DND-41 (cell line): ENCODE measurements at regions not wholly inside any gene's neighbourhood (a gene's known extent, or its start where the extent isn't known, plus 50 kb on each side); places are given as distances from the start of the nearest gene placed in this dataset.
A peak's percentile ranks its signal among the peaks of the same experiment; 100 is the strongest.

Experiments
- ATAC-seq: fragments of 200-7000 bp; cut with Tn5 transposase; 3 replicates; pipeline ENCODE4 v1.9.1; 2021; ENCODE audit warnings: low read depth; ENCODE audit not compliant: insufficient read depth
- DNase-seq: peaks from one replicate; pipeline ENCODE4 v3.0.0-alpha.2; 2020
- H2AFZ ChIP-seq: 2 replicates; pipeline ENCODE4 v1.6.0; 2012; ENCODE audit warnings: low read depth, low read length
- H3K27ac ChIP-seq: 2 replicates; pipeline ENCODE4 v1.5.1; 2012; ENCODE audit warnings: low read length, inconsistent platforms
- H3K27me3 ChIP-seq: fragments of 200-600 bp; sonication (generic); 2 replicates; pipeline ENCODE4 v1.6.0; 2012; ENCODE audit warnings: low read length, mild to moderate bottlenecking, inconsistent platforms; ENCODE audit not compliant: insufficient read depth, poor library complexity
- H3K36me3 ChIP-seq: 2 replicates; pipeline ENCODE4 v1.5.1; 2012; ENCODE audit warnings: low read length, inconsistent platforms; ENCODE audit not compliant: insufficient read depth
- H3K4me1 ChIP-seq: 2 replicates; pipeline ENCODE4 v1.5.1; 2012; ENCODE audit warnings: mild to moderate bottlenecking, low read length; ENCODE audit not compliant: insufficient read depth
- H3K4me2 ChIP-seq: 2 replicates; pipeline ENCODE4 v1.6.0; 2012; ENCODE audit warnings: mild to moderate bottlenecking, moderate library complexity, low read length, inconsistent platforms; ENCODE audit not compliant: insufficient read depth
- H3K4me3 ChIP-seq, 2 experiments: fragments of 200-600 bp in 1 of 2; shearing (Covaris generic) in 1 of 2; 2 replicates each; pipeline ENCODE4 v1.5.1; 2012 to 2016; ENCODE audit warnings: inconsistent platforms in 2 of 2, low read length in 2 of 2, mild to moderate bottlenecking in 2 of 2, low read depth in 1 of 2, moderate library complexity in 1 of 2
- H3K79me2 ChIP-seq: 2 replicates; pipeline ENCODE4 v1.6.0; 2012; ENCODE audit warnings: low read length, inconsistent platforms; ENCODE audit not compliant: insufficient read depth
- H3K9ac ChIP-seq: 2 replicates; pipeline ENCODE4 v1.6.0; 2012; ENCODE audit warnings: low read depth, mild to moderate bottlenecking, inconsistent platforms, low read length, moderate library complexity
- H3K9me3 ChIP-seq: 2 replicates; pipeline ENCODE4 v1.5.1; 2012; ENCODE audit warnings: low read length, moderate library complexity, mild to moderate bottlenecking, inconsistent platforms; ENCODE audit not compliant: insufficient read depth, severe bottlenecking
- H4K20me1 ChIP-seq: 2 replicates; pipeline ENCODE4 v1.6.0; 2012; ENCODE audit warnings: low read length; ENCODE audit not compliant: insufficient read depth
- CTCF ChIP-seq: IDR thresholded peaks from 2 replicates; pipeline ENCODE4 v1.5.1; 2012; ENCODE audit warnings: borderline replicate concordance, low read length, moderate library complexity, mild to moderate bottlenecking; ENCODE audit not compliant: poor library complexity, severe bottlenecking; ENCODE audit errors: extremely low read depth
- EZH2 ChIP-seq: IDR thresholded peaks from 3 replicates; pipeline ENCODE4 v1.6.1; 2012; ENCODE audit warnings: borderline replicate concordance, low read depth, mild to moderate bottlenecking, moderate library complexity, low read length, inconsistent platforms; ENCODE audit not compliant: severe bottlenecking

GRCh38 chr1:173410794-173411236 lies 66.3 kb upstream of the PRDX6 start:
- Histone ChIP-seq H3K9ac (peak overlapping the region; percentile 17; the same call in 1 of the 2 replicates), H2AFZ (no peak overlapping the region), H3K27ac (peak overlapping the region; percentile 74), H3K79me2 (no peaks in the 10 kb centered on the region), H4K20me1 (no peaks in the 10 kb centered on the region), H3K4me2 (peak overlapping the region; percentile 47), H3K4me3 (peak overlapping the region in 1 of 2 experiments; percentile 31; a peak in 2 of 4 replicates), H3K4me1 (peaks cover 48% of the 10 kb centered on the region), H3K36me3 (no peaks in the 10 kb centered on the region), H3K27me3 (no peaks in the 10 kb centered on the region), H3K9me3 (no peaks in the 10 kb centered on the region)
- TF ChIP-seq CTCF (no peak), EZH2 (no peak)
- DNase-seq (no peak), ATAC-seq (no peak)

- Histone ChIP-seq H3K27ac (no peak overlapping the region), H3K4me1 (peaks cover 42% of the 10 kb centered on the region), H3K9me3 (no peaks in the 10 kb centered on the region), H2AFZ (no peak overlapping the region), H3K36me3 (0 out of 2 replicates have a peak, but pooled peaks cover 3% of the 10 kb centered on the region), H3K9ac (no peak overlapping the region), H3K27me3 (no peaks in the 10 kb centered on the region), H3K79me2 (no peaks in the 10 kb centered on the region), H4K20me1 (no peaks in the 10 kb centered on the region), H3K4me2 (no peak overlapping the region), H3K4me3 (no peak overlapping the region)
- TF ChIP-seq EZH2 (no peak), CTCF (no peak)
- no peak for ATAC-seq
- DNase-seq, result no peak
Measured at GRCh38 chr1:173411835-173412742, 65.0 kb upstream of the PRDX6 start.

- Histone ChIP-seq H3K4me2 (no peak overlapping the region), H4K20me1 (no peaks in the 10 kb centered on the region), H3K27me3 (no peaks in the 10 kb centered on the region), H2AFZ (no peak overlapping the region), H3K36me3 (0 out of 2 replicates have a peak, but pooled peaks cover 3% of the 10 kb centered on the region), H3K4me3 (no peak overlapping the region), H3K79me2 (no peaks in the 10 kb centered on the region), H3K9ac (no peak overlapping the region), H3K4me1 (peaks cover 32% of the 10 kb centered on the region), H3K9me3 (no peaks in the 10 kb centered on the region), H3K27ac (no peak overlapping the region)
- DNase-seq, result no peak
- TF ChIP-seq CTCF, result no peak
- no peak for TF ChIP-seq EZH2
- no peak for ATAC-seq
Measured at GRCh38 chr1:173413271-173413707, 63.8 kb upstream of the PRDX6 start.
